ENCODE measurements at regions not wholly inside any gene's neighbourhood (a gene's known extent, or its start where the extent isn't known, plus 50 kb on each side); places are given as distances from the start of the nearest gene placed in this dataset.

DNA sequence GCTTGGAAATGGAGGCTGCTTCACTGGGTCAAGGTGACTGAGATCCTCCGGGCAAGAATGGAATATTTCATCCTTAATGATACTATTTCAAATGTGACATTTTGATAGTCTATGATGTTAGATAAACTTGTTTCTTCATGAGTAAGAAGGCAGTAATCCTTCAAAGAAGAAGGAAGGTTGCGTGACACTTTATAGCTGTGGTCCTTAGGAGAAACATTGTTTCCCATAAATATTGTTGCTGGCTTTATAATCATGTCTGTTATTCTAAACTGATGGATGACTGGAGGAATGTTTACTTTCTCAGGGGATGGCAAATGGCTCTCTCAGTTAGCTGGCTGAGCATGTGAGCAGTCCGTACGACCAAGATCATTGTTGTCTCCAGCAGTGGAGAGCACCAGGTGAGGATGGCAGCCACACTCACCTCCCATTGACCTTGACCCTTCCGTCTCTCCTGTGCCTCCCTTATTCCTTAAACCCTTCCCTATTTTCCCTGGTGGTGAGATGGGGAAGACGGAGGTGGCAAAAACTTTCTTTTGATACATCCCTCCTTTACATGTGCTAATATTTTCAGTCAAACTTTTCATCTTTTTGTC is 171.2 kb upstream of the OLIG3 start:
- H3K27me3 Mint-ChIP-seq (ENCODE audit: unreplicated experiment), result peaks cover 7% of the 10 kb centered on the region
- DNase-seq (ENCODE audit: extremely low spot score, unreplicated experiment), result no peak
- TF ChIP-seq CTCF (IDR thresholded peaks at IDR 0.05), result no peak
- peak overlapping the region; percentile 70 for H3K27ac Mint-ChIP-seq (ENCODE audit: unreplicated experiment)
- H3K9me3 Mint-ChIP-seq (ENCODE audit: unreplicated experiment), result no peaks in the 10 kb centered on the region
- no peak overlapping the region for H3K4me3 Mint-ChIP-seq (ENCODE audit: unreplicated experiment)
- peaks cover 42% of the 10 kb centered on the region for H3K4me1 Mint-ChIP-seq (ENCODE audit: unreplicated experiment)
- H3K36me3 Mint-ChIP-seq (ENCODE audit: unreplicated experiment), result no peaks in the 10 kb centered on the region

DNA sequence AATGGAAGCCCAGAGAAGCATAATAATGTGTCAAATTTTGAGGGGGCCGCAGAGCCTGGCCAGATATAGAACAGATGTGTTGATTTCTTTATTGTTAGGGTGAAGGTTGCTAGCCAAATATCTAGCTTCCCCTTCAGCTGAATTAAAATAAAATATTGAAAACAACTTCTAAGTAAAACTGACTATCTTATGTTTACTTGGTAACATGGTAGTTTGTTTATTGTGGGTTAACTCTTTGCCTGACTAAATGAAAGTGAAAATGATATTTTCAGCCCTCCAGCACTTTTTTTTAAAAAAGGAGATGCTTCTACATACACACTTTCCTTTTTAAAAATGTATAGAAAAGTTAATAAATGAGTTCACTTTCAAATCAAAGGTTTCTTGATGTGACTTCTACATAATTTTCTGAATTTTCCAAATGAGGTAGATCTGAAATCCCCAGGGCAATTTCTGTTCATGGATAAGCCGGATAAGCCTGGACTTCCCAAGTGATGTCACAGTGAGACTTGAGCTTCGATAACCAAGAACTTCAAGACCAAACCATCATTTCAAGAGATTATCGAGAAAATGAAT is 172.1 kb upstream of the OLIG3 start:
- TF ChIP-seq CTCF (IDR thresholded peaks at IDR 0.05), result no peak

GRCh38 chr6:137673603-137674002 is 179.4 kb upstream of the OLIG3 start:
- Mint-ChIP-seq H3K4me3 (ENCODE audit: unreplicated experiment) (no peak overlapping the region), H3K36me3 (ENCODE audit: unreplicated experiment) (peaks cover 4% of the 10 kb centered on the region), H3K9me3 (ENCODE audit: unreplicated experiment) (no peaks in the 10 kb centered on the region), H3K27me3 (ENCODE audit: unreplicated experiment) (peaks cover 13% of the 10 kb centered on the region), H3K27ac (ENCODE audit: unreplicated experiment) (no peak overlapping the region), H3K4me1 (ENCODE audit: unreplicated experiment) (peaks cover 6% of the 10 kb centered on the region)
- no peak for TF ChIP-seq CTCF (IDR thresholded peaks at IDR 0.05)
- no peak for DNase-seq (ENCODE audit: extremely low spot score, unreplicated experiment)

More for the DNA sequence above, 172.1 kb upstream of the OLIG3 start:
- Mint-ChIP-seq H3K9me3 (ENCODE audit: unreplicated experiment) (no peaks in the 10 kb centered on the region), H3K36me3 (ENCODE audit: unreplicated experiment) (peaks cover 4% of the 10 kb centered on the region), H3K4me1 (ENCODE audit: unreplicated experiment) (peaks cover 42% of the 10 kb centered on the region), H3K27ac (ENCODE audit: unreplicated experiment) (peak overlapping the region; percentile 70), H3K27me3 (ENCODE audit: unreplicated experiment) (peaks cover 13% of the 10 kb centered on the region), H3K4me3 (ENCODE audit: unreplicated experiment) (no peak overlapping the region)
- DNase-seq (ENCODE audit: extremely low spot score, unreplicated experiment), result no peak

- no peak for TF ChIP-seq CTCF (IDR thresholded peaks at IDR 0.05)
- Mint-ChIP-seq H3K4me1 (ENCODE audit: unreplicated experiment) (peaks cover 4% of the 10 kb centered on the region), H3K4me3 (ENCODE audit: unreplicated experiment) (no peak overlapping the region), H3K36me3 (ENCODE audit: unreplicated experiment) (no peaks in the 10 kb centered on the region), H3K9me3 (ENCODE audit: unreplicated experiment) (peaks cover under 1% of the 10 kb centered on the region), H3K27ac (ENCODE audit: unreplicated experiment) (no peak overlapping the region), H3K27me3 (ENCODE audit: unreplicated experiment) (no peaks in the 10 kb centered on the region)
- DNase-seq (ENCODE audit: extremely low spot score, unreplicated experiment), result no peak
These were observed 182.7 kb upstream of the OLIG3 start for GRCh38 chr6:137676888-137677287.

DNA sequence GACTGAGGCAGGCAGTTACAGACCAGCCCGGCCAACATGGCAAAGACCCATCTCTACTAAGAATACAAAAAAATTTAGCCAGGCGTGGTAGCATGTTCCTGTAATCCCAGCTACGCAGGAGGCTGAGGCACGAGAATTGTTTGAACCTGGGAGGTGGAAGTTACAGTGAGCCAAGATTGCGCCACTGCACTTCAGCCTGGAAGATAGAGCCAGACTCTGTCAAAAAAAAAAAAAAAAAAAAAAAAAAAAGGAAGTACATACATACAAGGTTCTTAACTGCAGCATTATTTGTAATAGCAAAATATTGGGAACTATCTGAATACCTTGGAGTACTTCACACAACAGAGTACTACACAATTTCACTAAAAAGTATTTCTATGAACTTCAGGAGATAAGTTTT is 183.5 kb upstream of the OLIG3 start:
- TF ChIP-seq CTCF (IDR thresholded peaks at IDR 0.05), result no peak
- Mint-ChIP-seq H3K4me3 (ENCODE audit: unreplicated experiment) (no peak overlapping the region), H3K36me3 (ENCODE audit: unreplicated experiment) (no peaks in the 10 kb centered on the region), H3K27me3 (ENCODE audit: unreplicated experiment) (no peaks in the 10 kb centered on the region), H3K4me1 (ENCODE audit: unreplicated experiment) (peaks cover 4% of the 10 kb centered on the region), H3K9me3 (ENCODE audit: unreplicated experiment) (peaks cover 4% of the 10 kb centered on the region), H3K27ac (ENCODE audit: unreplicated experiment) (no peak overlapping the region)
- no peak for DNase-seq (ENCODE audit: extremely low spot score, unreplicated experiment)

Data from osteocyte (in vitro differentiated cells).